ENCODE measurements at regions not wholly inside any gene's neighbourhood (a gene's known extent, or its start where the extent isn't known, plus 50 kb on each side); places are given as distances from the start of the nearest gene placed in this dataset.

- TF ChIP-seq CTCF (IDR thresholded peaks at IDR 0.05; ENCODE audit: low read depth, low read length) (no peak), EZH2phosphoT487 (IDR thresholded peaks at IDR 0.05; ENCODE audit: low read depth) (no peak)
Observed at GRCh38 chr2:192278701-192279100, 84.0 kb upstream of the TMEFF2 start.
